ENCODE measurements at regions not wholly inside any gene's neighbourhood (a gene's known extent, or its start where the extent isn't known, plus 50 kb on each side); places are given as distances from the start of the nearest gene placed in this dataset.

GRCh38 chr20:56805313-56805712, 176.2 kb downstream of the TFAP2C start:
- no peak for DNase-seq

GRCh38 chr20:56805966-56806365, 176.9 kb downstream of the TFAP2C start:
- DNase-seq, result no peak

- DNase-seq, result no peak
These were observed 177.9 kb downstream of the TFAP2C start for GRCh38 chr20:56806952-56807517.

GRCh38 chr20:56808117-56808725, 179.1 kb downstream of the TFAP2C start:
- no peak for DNase-seq

- no peak for DNase-seq
These were observed 179.6 kb downstream of the TFAP2C start for GRCh38 chr20:56808732-56809131.

- DNase-seq, result no peak
These were observed 180.6 kb downstream of the TFAP2C start for GRCh38 chr20:56809668-56810067.

GRCh38 chr20:56810141-56810540, 181.0 kb downstream of the TFAP2C start:
- no peak for DNase-seq

- DNase-seq, result no peak
These were observed 186.7 kb downstream of the TFAP2C start for GRCh38 chr20:56815796-56816195.

GRCh38 chr20:56816349-56816748, 187.2 kb downstream of the TFAP2C start:
- DNase-seq, result no peak

GRCh38 chr20:56817780-56818675, 188.9 kb downstream of the TFAP2C start:
- no peak for DNase-seq

GRCh38 chr20:56820984-56821383, 191.9 kb downstream of the TFAP2C start:
- DNase-seq, result no peak

- DNase-seq, result no peak
These were observed 197.2 kb downstream of the TFAP2C start for GRCh38 chr20:56826306-56826704.

GRCh38 chr20:56826705-56827665, 197.9 kb downstream of the TFAP2C start:
- no peak for DNase-seq

GRCh38 chr20:56827763-56828162, 198.7 kb downstream of the TFAP2C start:
- DNase-seq, result no peak

- DNase-seq, result no peak
These were observed 199.3 kb downstream of the TFAP2C start for GRCh38 chr20:56828402-56828801.

- no peak for DNase-seq
These were observed 200.8 kb downstream of the TFAP2C start for GRCh38 chr20:56829788-56830385.

GRCh38 chr20:56831795-56832194, 202.7 kb downstream of the TFAP2C start:
- DNase-seq, result no peak

- DNase-seq, result no peak
These were observed 204.3 kb downstream of the TFAP2C start for GRCh38 chr20:56833427-56833826.

- DNase-seq, result no peak
These were observed 206.9 kb downstream of the TFAP2C start for GRCh38 chr20:56835829-56836550.

GRCh38 chr20:56839222-56839621, 210.1 kb downstream of the TFAP2C start:
- no peak for DNase-seq

GRCh38 chr20:56839786-56840185, 210.7 kb downstream of the TFAP2C start:
- no peak for DNase-seq

Data from CD4-positive, alpha-beta T cell treated with Interleukin-15 for 1 hour (primary cell).